ENCODE measurements at regions not wholly inside any gene's neighbourhood (a gene's known extent, or its start where the extent isn't known, plus 50 kb on each side); places are given as distances from the start of the nearest gene placed in this dataset.
"Not testable (repeated sequence)": the region's sequence is repeated elsewhere in the genome, so short reads cannot be mapped to it uniquely, and the experiment has no call there.

GRCh38 chr5:2166979-2167377 lies 284.3 kb upstream of the IRX4 start:
- DNase-seq: no peak
- in situ Hi-C loops (cut with MboI; ENCODE audit: low pct_unique_long_range_greater_than_20kb, low sequenced_read_pairs): no loop called here

- in situ Hi-C loops (cut with MboI; ENCODE audit: low pct_unique_long_range_greater_than_20kb, low sequenced_read_pairs): no loop called here
- no peak for DNase-seq
Measured at GRCh38 chr5:2166306-2166978, 283.7 kb upstream of the IRX4 start.

- in situ Hi-C loops (cut with MboI; ENCODE audit: low pct_unique_long_range_greater_than_20kb, low sequenced_read_pairs): no loop called here
- DNase-seq: no peak
Measured at GRCh38 chr5:2165615-2166305, 283.0 kb upstream of the IRX4 start.

- no peak for DNase-seq
- in situ Hi-C loops (cut with MboI; ENCODE audit: low pct_unique_long_range_greater_than_20kb, low sequenced_read_pairs): no loop called here
Measured at GRCh38 chr5:2165203-2165602, 282.5 kb upstream of the IRX4 start.

- in situ Hi-C loops (cut with MboI; ENCODE audit: low pct_unique_long_range_greater_than_20kb, low sequenced_read_pairs): no loop called here
Measured at GRCh38 chr5:2164586-2164985, 281.9 kb upstream of the IRX4 start.

GRCh38 chr5:2163940-2164490 lies 281.3 kb upstream of the IRX4 start:
- DNase-seq: no peak
- in situ Hi-C loops (cut with MboI; ENCODE audit: low pct_unique_long_range_greater_than_20kb, low sequenced_read_pairs): no loop called here

More at GRCh38 chr5:2164586-2164985, 281.9 kb upstream of the IRX4 start:
- DNase-seq: no peak

GRCh38 chr5:2163060-2163856 lies 280.5 kb upstream of the IRX4 start:
- in situ Hi-C loops (cut with MboI; ENCODE audit: low pct_unique_long_range_greater_than_20kb, low sequenced_read_pairs): no loop called here
- no peak for DNase-seq

- DNase-seq: no peak
- in situ Hi-C loops (cut with MboI; ENCODE audit: low pct_unique_long_range_greater_than_20kb, low sequenced_read_pairs): no loop called here
Measured at GRCh38 chr5:2160811-2161210, 278.1 kb upstream of the IRX4 start.

- in situ Hi-C loops (cut with MboI; ENCODE audit: low pct_unique_long_range_greater_than_20kb, low sequenced_read_pairs): no loop called here
- no peak for DNase-seq
Measured at GRCh38 chr5:2158767-2159166, 276.0 kb upstream of the IRX4 start.

GRCh38 chr5:2158109-2158508 lies 275.4 kb upstream of the IRX4 start:
- in situ Hi-C loops (cut with MboI; ENCODE audit: low pct_unique_long_range_greater_than_20kb, low sequenced_read_pairs): no loop called here
- no peak for DNase-seq

GRCh38 chr5:2157372-2157771 lies 274.6 kb upstream of the IRX4 start:
- no peak for DNase-seq
- in situ Hi-C loops (cut with MboI; ENCODE audit: low pct_unique_long_range_greater_than_20kb, low sequenced_read_pairs): no loop called here

- in situ Hi-C loops (cut with MboI; ENCODE audit: low pct_unique_long_range_greater_than_20kb, low sequenced_read_pairs): no loop called here
Measured at GRCh38 chr5:2156358-2157059, 273.8 kb upstream of the IRX4 start.

GRCh38 chr5:2155556-2155955 lies 272.8 kb upstream of the IRX4 start:
- in situ Hi-C loops (cut with MboI; ENCODE audit: low pct_unique_long_range_greater_than_20kb, low sequenced_read_pairs): no loop called here
- no peak for DNase-seq

More at GRCh38 chr5:2156358-2157059, 273.8 kb upstream of the IRX4 start:
- no peak for DNase-seq

GRCh38 chr5:2153802-2154201 lies 271.1 kb upstream of the IRX4 start:
- DNase-seq: no peak
- in situ Hi-C loops (cut with MboI; ENCODE audit: low pct_unique_long_range_greater_than_20kb, low sequenced_read_pairs): no loop called here

GRCh38 chr5:2153350-2153749 lies 270.6 kb upstream of the IRX4 start:
- in situ Hi-C loops (cut with MboI; ENCODE audit: low pct_unique_long_range_greater_than_20kb, low sequenced_read_pairs): no loop called here
- DNase-seq: no peak

GRCh38 chr5:2151301-2151888 lies 268.7 kb upstream of the IRX4 start:
- in situ Hi-C loops (cut with MboI; ENCODE audit: low pct_unique_long_range_greater_than_20kb, low sequenced_read_pairs): not testable (repeated sequence)
- peak; percentile 10 for DNase-seq

GRCh38 chr5:2149195-2149539 lies 266.4 kb upstream of the IRX4 start:
- in situ Hi-C loops (cut with MboI; ENCODE audit: low pct_unique_long_range_greater_than_20kb, low sequenced_read_pairs): no loop called here
- DNase-seq: no peak

GRCh38 chr5:2148312-2149194 lies 265.8 kb upstream of the IRX4 start:
- no peak for DNase-seq
- in situ Hi-C loops (cut with MboI; ENCODE audit: low pct_unique_long_range_greater_than_20kb, low sequenced_read_pairs): no loop called here

All from KBM-7 (cell line).